ENCODE measurements at regions not wholly inside any gene's neighbourhood (a gene's known extent, or its start where the extent isn't known, plus 50 kb on each side); places are given as distances from the start of the nearest gene placed in this dataset.
"Not testable (repeated sequence)": the region's sequence is repeated elsewhere in the genome, so short reads cannot be mapped to it uniquely, and the experiment has no call there.

DNA sequence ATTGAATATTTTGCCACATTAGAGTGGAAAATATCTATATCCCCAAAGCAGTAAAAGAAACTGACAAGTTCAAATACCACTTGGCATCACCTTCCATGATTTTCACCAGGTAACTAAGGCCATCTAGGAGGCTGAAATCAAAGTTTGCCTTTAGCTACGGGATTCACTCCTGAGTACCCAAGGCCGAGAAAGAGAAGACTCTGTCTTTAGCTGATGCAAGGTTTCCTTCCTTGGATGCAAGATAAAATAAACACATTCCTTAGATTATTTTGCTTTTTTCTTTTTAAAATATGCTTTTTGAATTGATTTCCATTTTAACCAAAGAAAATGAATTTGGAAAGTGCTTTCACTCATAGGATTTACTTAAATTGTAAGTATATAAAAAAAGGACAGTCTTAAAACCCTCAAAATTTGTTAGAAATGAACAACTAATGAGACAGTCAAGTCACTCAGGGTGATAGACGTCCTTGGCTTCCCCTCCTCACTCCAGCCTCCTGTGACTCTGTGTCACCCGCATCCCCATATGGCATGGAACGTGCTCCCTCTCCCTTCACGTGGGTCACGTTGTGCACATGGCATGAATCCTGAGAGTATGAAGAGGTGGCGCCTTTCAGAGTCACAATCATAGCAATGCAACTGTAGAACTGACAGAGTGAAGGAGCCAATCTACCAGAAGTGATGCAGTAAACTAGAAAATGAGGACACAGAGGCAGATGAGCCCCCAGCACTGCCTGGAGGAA is 148.4 kb downstream of the RTP4 start:
- no peak overlapping the region for H3K27ac ChIP-seq (ENCODE audit: low read depth, low read length)
- H3K27me3 ChIP-seq (ENCODE audit: insufficient read depth, low read length), result no peaks in the 10 kb centered on the region
- WGBS, result 96% methylated on average over 8 of the region's 8 CpGs
- H3K4me3 ChIP-seq (ENCODE audit: low read length), result no peak overlapping the region
- H3K9ac ChIP-seq (ENCODE audit: low read depth, low read length), result no peak overlapping the region
- no peaks in the 10 kb centered on the region; the same call in 1 of the 2 replicates for H3K36me3 ChIP-seq (ENCODE audit: insufficient read depth, low read length)
- H3K9me3 ChIP-seq (ENCODE audit: insufficient read depth, low read depth, low read length), result peaks cover 12% of the 10 kb centered on the region
- peaks cover 31% of the 10 kb centered on the region for H3K4me1 ChIP-seq (ENCODE audit: insufficient read depth, low read length)

GRCh38 chr3:187507905-187508304 is 139.7 kb downstream of the RTP4 start:
- 90% methylated on average over 4 of the region's 5 CpGs for WGBS
- Histone ChIP-seq H3K4me3 (ENCODE audit: low read length) (no peak overlapping the region), H3K27ac (ENCODE audit: low read depth, low read length) (no peak overlapping the region)

GRCh38 chr3:187507266-187507665 is 139.1 kb downstream of the RTP4 start:
- WGBS, result 83% methylated on average over 1 of the region's 1 CpG

More at GRCh38 chr3:187507905-187508304, 139.7 kb downstream of the RTP4 start:
- Histone ChIP-seq H3K4me1 (ENCODE audit: insufficient read depth, low read length) (peaks cover 8% of the 10 kb centered on the region; the same call in 1 of the 2 replicates), H3K9ac (ENCODE audit: low read depth, low read length) (no peak overlapping the region), H3K36me3 (ENCODE audit: insufficient read depth, low read length) (no peaks in the 10 kb centered on the region; the same call in 1 of the 2 replicates), H3K27me3 (ENCODE audit: insufficient read depth, low read length) (no peaks in the 10 kb centered on the region), H3K9me3 (ENCODE audit: insufficient read depth, low read depth, low read length) (peaks cover 16% of the 10 kb centered on the region)

GRCh38 chr3:187504435-187504834 is 136.2 kb downstream of the RTP4 start:
- 92% methylated on average over 2 of the region's 3 CpGs for WGBS
- Histone ChIP-seq H3K27me3 (ENCODE audit: insufficient read depth, low read length) (no peaks in the 10 kb centered on the region), H3K27ac (ENCODE audit: low read depth, low read length) (no peak overlapping the region), H3K4me3 (ENCODE audit: low read length) (no peak overlapping the region), H3K36me3 (ENCODE audit: insufficient read depth, low read length) (no peaks in the 10 kb centered on the region), H3K4me1 (ENCODE audit: insufficient read depth, low read length) (peaks cover 8% of the 10 kb centered on the region; the same call in 1 of the 2 replicates), H3K9ac (ENCODE audit: low read depth, low read length) (no peak overlapping the region), H3K9me3 (ENCODE audit: insufficient read depth, low read depth, low read length) (no peaks in the 10 kb centered on the region)

More at GRCh38 chr3:187507266-187507665, 139.1 kb downstream of the RTP4 start:
- no peaks in the 10 kb centered on the region for H3K27me3 ChIP-seq (ENCODE audit: insufficient read depth, low read length)
- H3K4me1 ChIP-seq (ENCODE audit: insufficient read depth, low read length), result peaks cover 8% of the 10 kb centered on the region; the same call in 1 of the 2 replicates
- H3K9me3 ChIP-seq (ENCODE audit: insufficient read depth, low read depth, low read length), result peaks cover 10% of the 10 kb centered on the region
- H3K27ac ChIP-seq (ENCODE audit: low read depth, low read length), result no peak overlapping the region
- H3K36me3 ChIP-seq (ENCODE audit: insufficient read depth, low read length), result no peaks in the 10 kb centered on the region; the same call in 1 of the 2 replicates
- no peak overlapping the region for H3K9ac ChIP-seq (ENCODE audit: low read depth, low read length)
- no peak overlapping the region for H3K4me3 ChIP-seq (ENCODE audit: low read length)

DNA sequence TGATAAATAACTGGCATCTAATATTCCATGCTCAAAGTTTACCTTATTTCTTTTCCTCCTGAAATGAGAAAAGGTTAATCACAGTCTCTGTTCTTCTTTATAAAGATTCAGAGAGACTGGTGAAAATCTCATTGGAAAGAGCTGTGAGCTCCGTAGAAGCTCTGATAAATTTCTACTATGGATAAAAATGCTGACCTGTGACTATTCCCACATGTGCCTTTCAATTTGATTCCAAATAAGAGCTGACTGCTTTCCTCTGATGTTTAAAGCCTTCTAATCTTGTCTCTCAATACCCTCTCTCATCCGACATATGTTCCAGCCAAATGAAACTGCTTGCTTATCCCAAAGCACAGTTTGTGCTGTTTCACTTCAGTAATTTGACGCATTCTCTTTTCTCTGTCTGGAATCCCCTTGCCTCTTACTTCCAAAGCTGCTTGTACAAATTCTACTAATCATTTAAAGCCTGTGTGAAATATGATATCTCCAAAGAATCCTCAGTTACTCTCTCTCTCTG is 130.1 kb downstream of the RTP4 start:
- H3K36me3 ChIP-seq (ENCODE audit: insufficient read depth, low read length), result no peaks in the 10 kb centered on the region
- H3K4me1 ChIP-seq (ENCODE audit: insufficient read depth, low read length), result no peaks in the 10 kb centered on the region
- H3K27me3 ChIP-seq (ENCODE audit: insufficient read depth, low read length), result no peaks in the 10 kb centered on the region
- peaks cover 16% of the 10 kb centered on the region for H3K9me3 ChIP-seq (ENCODE audit: insufficient read depth, low read depth, low read length)
- H3K4me3 ChIP-seq (ENCODE audit: low read length), result no peak overlapping the region
- 95% methylated on average over 3 of the region's 3 CpGs for WGBS
- H3K9ac ChIP-seq (ENCODE audit: low read depth, low read length), result no peak overlapping the region
- H3K27ac ChIP-seq (ENCODE audit: low read depth, low read length), result no peak overlapping the region

- Histone ChIP-seq H3K27me3 (ENCODE audit: insufficient read depth, low read length) (no peaks in the 10 kb centered on the region), H3K4me1 (ENCODE audit: insufficient read depth, low read length) (no peaks in the 10 kb centered on the region), H3K36me3 (ENCODE audit: insufficient read depth, low read length) (no peaks in the 10 kb centered on the region), H3K9me3 (ENCODE audit: insufficient read depth, low read depth, low read length) (peaks cover 27% of the 10 kb centered on the region), H3K4me3 (ENCODE audit: low read length) (no peak overlapping the region), H3K27ac (ENCODE audit: low read depth, low read length) (no peak overlapping the region), H3K9ac (ENCODE audit: low read depth, low read length) (no peak overlapping the region)
- 94% methylated on average over 1 of the region's 1 CpG for WGBS
Measured at GRCh38 chr3:187497052-187497451, 128.9 kb downstream of the RTP4 start.

- not testable (repeated sequence) for H3K4me1 ChIP-seq (ENCODE audit: insufficient read depth, low read length); H3K27me3 ChIP-seq (ENCODE audit: insufficient read depth, low read length); H3K4me3 ChIP-seq (ENCODE audit: low read length); H3K36me3 ChIP-seq (ENCODE audit: insufficient read depth, low read length); H3K9ac ChIP-seq (ENCODE audit: low read depth, low read length); H3K27ac ChIP-seq (ENCODE audit: low read depth, low read length)
- H3K9me3 ChIP-seq (ENCODE audit: insufficient read depth, low read depth, low read length), result peaks cover 28% of the 10 kb centered on the region
- WGBS, result 87% methylated on average over 3 of the region's 3 CpGs
Measured at GRCh38 chr3:187494056-187494455, 125.9 kb downstream of the RTP4 start.

GRCh38 chr3:187491371-187491770 is 123.2 kb downstream of the RTP4 start:
- Histone ChIP-seq H3K27me3 (ENCODE audit: insufficient read depth, low read length) (no peaks in the 10 kb centered on the region), H3K9me3 (ENCODE audit: insufficient read depth, low read depth, low read length) (peaks cover 36% of the 10 kb centered on the region), H3K4me1 (ENCODE audit: insufficient read depth, low read length) (no peaks in the 10 kb centered on the region), H3K27ac (ENCODE audit: low read depth, low read length) (no peak overlapping the region), H3K36me3 (ENCODE audit: insufficient read depth, low read length) (no peaks in the 10 kb centered on the region), H3K9ac (ENCODE audit: low read depth, low read length) (no peak overlapping the region), H3K4me3 (ENCODE audit: low read length) (no peak overlapping the region)
- 91% methylated on average over 2 of the region's 2 CpGs for WGBS

DNA sequence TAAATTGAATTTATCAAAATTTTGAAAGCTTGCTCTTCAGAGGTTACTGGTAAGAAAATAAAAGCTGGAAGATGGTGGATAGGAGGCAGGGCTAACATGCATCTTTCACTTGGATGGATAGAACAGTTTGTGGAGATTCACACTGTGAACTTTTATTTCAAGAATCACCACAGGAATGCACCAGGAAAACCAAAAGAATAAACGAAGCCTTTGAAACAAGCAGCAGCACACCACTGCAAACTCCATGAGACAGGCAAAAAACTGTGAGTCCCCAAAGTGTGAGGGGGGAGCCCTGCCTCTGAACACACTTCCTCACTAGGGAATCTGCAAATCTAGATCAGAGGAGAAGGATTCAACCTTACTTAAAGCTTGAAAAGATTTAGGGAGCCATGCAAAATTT is 122.2 kb downstream of the RTP4 start:
- Histone ChIP-seq H3K27me3 (ENCODE audit: insufficient read depth, low read length) (no peaks in the 10 kb centered on the region), H3K9me3 (ENCODE audit: insufficient read depth, low read depth, low read length) (peaks cover 30% of the 10 kb centered on the region), H3K36me3 (ENCODE audit: insufficient read depth, low read length) (no peaks in the 10 kb centered on the region), H3K4me3 (ENCODE audit: low read length) (no peak overlapping the region), H3K4me1 (ENCODE audit: insufficient read depth, low read length) (no peaks in the 10 kb centered on the region), H3K27ac (ENCODE audit: low read depth, low read length) (no peak overlapping the region), H3K9ac (ENCODE audit: low read depth, low read length) (no peak overlapping the region)
- WGBS, result 77% methylated on average over 1 of the region's 1 CpG

DNA sequence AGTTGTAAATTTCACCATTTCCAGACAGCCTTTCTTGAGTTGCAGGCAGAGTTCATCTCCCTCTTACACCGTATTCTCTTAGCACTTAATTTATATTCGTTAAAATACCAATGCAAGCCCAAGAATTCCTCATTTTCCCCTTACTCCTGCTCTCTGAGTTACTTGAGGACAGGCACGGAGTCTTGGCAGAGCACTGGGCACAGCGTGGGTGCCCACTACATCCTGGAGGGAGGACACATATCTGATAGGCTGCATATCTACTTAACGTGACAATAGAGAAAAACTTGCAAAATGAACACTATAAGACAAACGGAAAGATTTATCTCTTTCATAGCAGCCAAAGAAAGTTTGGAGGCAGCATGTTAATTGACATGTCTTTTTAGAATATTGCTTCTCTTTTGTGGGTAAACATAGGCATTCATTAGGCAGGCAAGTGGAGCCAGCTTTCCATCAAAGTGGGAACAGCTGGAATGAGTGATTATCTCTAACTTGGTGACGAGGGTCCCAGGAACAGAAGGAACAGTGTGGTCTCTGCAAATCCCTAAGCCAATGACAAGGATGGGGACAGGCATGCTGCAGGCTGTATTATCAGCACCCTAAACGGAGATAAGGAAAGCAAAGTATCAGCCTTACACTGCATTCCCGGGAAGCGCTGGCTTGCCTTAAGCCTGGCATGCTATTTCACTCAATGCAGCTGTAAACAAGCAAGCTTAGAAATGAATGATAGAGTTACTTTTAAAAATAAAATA is 116.5 kb downstream of the RTP4 start:
- Histone ChIP-seq H3K27me3 (ENCODE audit: insufficient read depth, low read length) (no peaks in the 10 kb centered on the region), H3K4me3 (ENCODE audit: low read length) (no peak overlapping the region), H3K27ac (ENCODE audit: low read depth, low read length) (no peak overlapping the region), H3K36me3 (ENCODE audit: insufficient read depth, low read length) (no peaks in the 10 kb centered on the region), H3K9ac (ENCODE audit: low read depth, low read length) (no peak overlapping the region), H3K9me3 (ENCODE audit: insufficient read depth, low read depth, low read length) (peaks cover 8% of the 10 kb centered on the region; the same call in 1 of the 2 replicates), H3K4me1 (ENCODE audit: insufficient read depth, low read length) (no peaks in the 10 kb centered on the region)
- 84% methylated on average over 10 of the region's 10 CpGs for WGBS

- no peaks in the 10 kb centered on the region for H3K36me3 ChIP-seq (ENCODE audit: insufficient read depth, low read length)
- no peak overlapping the region for H3K9ac ChIP-seq (ENCODE audit: low read depth, low read length)
- no peaks in the 10 kb centered on the region for H3K4me1 ChIP-seq (ENCODE audit: insufficient read depth, low read length)
- no peak overlapping the region for H3K27ac ChIP-seq (ENCODE audit: low read depth, low read length)
- no peak overlapping the region for H3K4me3 ChIP-seq (ENCODE audit: low read length)
- WGBS, result 96% methylated on average over 3 of the region's 3 CpGs
- no peaks in the 10 kb centered on the region for H3K27me3 ChIP-seq (ENCODE audit: insufficient read depth, low read length)
- peaks cover 16% of the 10 kb centered on the region for H3K9me3 ChIP-seq (ENCODE audit: insufficient read depth, low read depth, low read length)
Measured at GRCh38 chr3:187481426-187481825, 113.2 kb downstream of the RTP4 start.
